HG02759 (cell line): ENCODE measurements at regions not wholly inside any gene's neighbourhood (a gene's known extent, or its start where the extent isn't known, plus 50 kb on each side); places are given as distances from the start of the nearest gene placed in this dataset.
A peak's percentile ranks its signal among the peaks of the same experiment; 100 is the strongest.

Source experiments
- ATAC-seq: cut with Tn5 transposase; IDR thresholded peaks from one replicate; pipeline ENCODE4 v1.9.1; 2021; ENCODE audit warnings: mild to moderate bottlenecking, moderate library complexity; ENCODE audit not compliant: unreplicated experiment

DNA sequence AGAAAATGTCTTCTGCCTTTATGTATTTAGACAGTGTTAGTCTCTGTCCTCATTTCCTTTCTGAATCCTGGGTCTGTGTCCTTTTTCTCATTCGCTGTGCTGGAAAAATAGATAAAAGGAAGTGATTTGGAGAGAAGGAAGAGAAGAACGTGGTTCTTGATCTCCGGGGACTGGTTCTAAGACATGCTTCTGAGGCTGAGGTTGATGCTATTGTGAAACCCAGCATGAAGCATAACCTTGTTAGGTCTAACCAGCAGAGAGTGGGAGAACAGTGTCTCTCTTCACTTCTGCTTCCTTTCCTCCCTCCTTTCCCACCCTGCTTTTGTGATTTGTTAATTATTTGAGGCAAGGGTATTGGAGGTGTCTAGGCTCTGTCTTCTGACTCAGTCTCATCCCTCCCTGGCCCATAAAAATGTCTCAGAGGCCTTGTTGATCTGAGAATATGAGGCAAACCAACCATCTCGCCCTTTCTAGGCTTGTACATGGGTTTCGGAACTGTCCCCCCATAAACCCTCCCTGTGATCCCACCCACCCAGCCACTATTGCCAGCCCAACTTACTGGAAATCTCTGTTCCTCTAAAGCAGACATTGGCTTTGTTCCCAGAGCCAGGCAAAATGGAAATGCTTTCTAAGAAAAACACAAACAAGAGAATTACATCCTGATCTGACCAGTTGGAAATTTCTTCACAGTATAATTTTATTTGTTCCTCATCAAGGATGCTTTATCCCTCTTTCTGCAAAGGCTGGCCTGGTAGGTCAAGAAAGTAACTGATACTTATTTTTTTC lies 360.6 kb upstream of the TNP1 start:
- ATAC-seq, result no peak

DNA sequence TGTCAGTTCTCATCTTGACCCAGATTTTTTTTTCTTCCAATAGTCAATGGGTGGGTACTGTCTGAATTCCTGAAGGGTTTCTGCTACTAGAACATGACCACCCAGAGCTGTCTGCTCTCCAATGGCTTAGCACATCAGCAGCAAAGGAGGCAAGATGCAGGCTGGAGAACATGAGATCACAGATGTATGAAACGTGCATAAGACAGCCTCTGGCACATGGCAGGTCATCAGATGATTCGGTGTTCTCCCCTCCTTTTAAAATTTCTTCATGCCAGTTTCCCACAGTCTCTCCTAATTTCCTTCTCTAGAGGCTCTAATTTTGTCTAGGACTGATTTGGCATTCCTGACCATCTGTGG lies 359.3 kb upstream of the TNP1 start:
- no peak for ATAC-seq

DNA sequence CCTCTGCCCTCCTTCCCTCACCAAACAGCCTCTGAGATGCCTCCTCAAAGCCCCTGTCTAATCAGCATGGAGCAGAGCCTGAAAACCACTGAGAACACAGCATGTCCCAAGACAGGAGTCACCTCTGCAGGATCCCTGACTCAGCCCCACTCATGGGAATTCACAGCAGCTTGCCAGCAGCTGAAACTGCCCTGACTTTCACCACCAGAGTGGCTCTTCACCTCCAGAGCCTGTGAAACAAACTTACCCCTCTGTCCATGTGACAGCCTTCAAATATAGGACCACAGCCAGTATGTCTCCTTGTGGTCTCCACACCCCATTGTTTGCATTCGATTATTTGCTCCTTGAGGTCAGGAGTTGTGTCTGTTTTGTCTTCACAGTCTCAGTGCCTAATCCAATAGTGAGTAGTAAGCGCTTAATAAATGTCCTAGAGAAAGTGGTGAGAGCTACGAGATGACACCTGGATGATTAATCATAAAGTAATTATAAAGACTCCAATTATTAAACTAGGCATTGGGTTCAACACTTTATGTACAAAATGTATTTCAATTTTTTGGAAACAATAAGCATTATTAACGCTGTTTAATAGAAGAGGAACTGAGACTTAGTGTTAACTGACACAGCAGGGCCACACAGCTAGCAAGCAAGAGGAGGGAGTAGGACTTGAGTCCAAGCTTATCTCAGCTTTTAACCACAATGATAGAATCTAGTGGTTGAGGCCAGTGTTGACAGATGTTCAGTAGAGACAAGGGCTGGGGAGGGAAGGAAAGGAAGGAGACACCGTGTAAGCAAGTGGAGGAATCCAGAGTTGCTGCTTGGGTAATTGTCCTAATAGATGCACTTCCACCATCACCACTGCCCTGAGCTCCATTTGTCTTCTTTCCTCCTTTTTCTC lies 358.7 kb upstream of the TNP1 start:
- peak; percentile 57 for ATAC-seq

DNA sequence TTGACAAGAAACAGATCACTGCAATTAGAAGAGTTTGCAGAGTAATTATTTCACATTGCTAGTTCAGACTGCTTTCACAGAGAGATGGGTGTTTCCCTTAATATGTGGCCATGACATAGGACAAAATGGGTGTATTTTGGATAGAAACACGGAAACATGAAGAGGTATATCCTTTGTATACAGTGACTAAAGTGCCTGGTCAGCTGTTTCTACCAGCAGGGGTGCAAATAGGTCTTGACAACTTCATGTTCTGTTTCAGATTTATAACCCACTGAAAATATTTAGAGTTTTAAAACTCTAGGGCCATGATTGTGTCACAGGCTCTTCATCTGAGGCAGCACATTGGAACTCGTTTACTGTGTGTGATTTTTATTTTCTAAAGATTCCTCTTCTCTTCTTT lies 357.1 kb upstream of the TNP1 start:
- no peak for ATAC-seq

DNA sequence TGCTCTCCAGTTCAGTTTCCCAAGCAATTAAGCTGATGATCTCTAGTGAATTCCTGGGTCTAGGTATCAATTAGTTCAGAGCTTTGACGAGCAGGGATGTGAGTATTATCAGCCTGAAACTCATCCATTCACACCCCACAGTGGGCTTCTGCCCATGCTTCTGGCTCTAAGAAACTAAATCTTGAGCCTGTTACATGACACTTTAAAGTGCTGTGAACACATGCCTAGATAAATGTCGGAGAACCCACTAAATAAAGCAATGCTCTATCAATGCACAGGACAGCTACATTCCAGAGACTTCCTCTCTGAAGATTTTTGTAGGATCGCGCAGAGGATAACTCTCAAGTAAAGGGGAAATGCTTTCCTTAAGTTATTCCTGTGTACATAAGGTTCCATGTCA lies 356.5 kb upstream of the TNP1 start:
- ATAC-seq, result no peak

DNA sequence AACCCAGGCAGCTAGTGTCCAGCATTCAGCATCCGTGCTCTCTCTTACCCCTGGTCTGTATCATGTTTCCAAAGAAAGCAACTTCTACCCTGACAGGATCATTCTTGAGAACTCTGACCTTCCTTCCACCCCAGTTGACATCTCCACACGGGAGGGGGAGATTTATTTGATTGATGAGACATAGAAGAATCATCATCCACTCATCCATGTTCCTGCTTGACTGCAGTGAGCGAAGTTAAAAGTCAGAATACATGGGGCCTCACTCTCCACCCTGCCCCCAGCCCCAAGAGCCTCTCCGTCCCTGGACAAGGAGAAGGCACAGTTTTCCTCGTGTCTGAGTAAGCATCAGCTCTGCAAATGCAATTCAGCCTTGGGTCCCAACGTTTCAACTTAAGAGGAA lies 356.0 kb upstream of the TNP1 start:
- ATAC-seq, result no peak

DNA sequence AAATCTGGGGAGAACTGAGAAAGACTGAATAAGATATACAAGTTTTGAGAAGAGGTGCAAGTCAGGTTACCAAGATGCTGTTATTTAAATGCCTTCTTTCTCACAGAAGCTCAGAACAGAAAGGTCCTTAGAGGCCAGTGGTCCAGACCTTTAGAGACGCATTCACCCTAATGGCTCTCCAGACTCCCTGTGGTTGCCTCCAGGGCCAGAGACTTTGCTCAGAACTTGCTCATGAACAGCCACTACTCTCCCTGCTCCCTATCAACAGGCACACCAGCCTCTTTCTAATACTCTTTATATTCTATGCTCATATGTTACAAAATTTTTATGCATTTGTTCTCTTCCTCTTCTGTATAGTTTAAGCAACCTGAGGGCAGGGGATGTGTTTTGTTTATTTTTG lies 349.0 kb upstream of the TNP1 start:
- no peak for ATAC-seq

DNA sequence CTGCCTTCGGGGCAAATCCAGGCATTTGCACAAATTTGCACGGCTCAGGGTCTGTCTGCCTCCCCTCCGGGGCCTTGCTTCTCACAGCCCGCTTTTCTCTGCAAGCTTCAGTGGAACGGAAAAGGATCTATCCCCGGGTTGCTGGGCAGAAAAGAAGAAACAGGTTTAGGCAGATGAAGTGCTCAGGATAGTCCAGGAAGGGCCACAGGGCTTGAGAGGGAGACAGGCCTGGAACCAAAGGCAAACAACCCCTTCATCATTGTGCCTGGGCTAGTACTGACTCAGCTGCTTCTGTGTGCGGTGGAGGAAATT lies 347.8 kb upstream of the TNP1 start:
- ATAC-seq, result no peak

DNA sequence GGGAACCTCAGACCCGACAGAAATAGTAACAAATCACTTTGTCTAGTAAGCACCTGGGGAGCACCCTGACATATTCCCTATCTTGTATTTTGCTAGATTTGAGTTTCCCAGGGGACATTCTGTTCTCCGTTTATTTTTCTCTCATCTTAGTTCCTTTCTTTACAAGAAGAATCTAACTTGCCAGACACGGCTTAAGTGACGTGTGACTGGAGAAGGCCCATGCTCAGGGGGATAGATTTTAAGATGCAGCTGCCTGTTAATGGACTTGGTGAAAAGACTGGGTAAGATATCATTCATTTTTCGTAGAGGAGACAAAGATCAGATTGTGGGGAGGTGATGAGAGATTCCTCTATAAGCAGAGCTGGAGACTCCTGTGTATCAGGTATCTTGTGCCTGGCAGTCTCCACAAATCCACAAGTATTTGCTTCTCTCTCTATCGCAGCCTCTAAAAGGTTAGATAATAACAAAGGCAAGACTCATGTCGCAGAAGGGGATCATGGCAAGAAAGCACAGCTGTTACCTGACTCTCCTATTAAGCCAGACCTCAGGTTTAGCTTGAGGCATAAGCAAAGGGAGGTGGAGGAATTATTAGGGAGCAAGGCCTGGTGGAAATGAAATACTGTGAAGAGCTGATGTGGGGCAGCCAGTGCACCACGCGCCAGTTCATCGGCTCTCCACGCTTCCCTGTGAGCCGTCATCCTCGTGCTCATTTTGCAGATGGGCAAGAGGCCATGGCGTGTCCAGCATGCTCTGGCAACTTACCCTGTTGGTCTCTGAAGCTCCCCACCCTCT lies 347.2 kb upstream of the TNP1 start:
- ATAC-seq, result no peak

DNA sequence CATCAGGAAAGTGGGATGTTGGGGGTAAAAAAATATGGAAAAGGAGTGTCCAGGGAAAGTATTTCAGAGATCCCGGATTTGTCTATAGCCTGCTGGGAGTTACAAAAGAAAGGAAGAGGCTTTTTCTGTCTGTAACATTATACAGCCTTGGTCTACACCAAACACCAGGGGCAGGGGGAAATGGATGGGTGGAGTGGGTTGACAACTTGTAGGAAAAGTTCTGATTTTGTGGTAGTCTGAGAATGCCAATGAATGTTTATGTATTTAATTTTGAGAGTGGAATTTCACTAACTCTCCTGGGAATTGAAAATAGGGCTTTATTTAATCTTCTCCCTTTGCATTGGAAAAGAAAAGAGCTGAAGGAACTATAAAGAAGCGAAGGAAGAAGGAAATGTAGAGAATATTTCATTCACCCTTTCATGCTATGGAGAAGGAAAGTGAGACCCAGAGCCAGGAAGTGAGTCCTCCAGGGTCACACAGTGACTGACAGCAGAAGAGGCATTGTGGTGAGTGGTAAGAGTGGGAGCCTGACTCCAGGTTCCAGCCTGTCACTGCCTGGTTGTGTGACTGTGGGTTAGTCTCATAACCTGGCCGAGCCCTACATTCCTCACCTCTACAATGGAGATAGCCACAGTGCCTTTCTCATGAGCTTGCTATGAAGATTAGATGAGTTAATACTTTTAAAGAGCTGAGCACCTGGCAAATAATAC lies 346.3 kb upstream of the TNP1 start:
- no peak for ATAC-seq

DNA sequence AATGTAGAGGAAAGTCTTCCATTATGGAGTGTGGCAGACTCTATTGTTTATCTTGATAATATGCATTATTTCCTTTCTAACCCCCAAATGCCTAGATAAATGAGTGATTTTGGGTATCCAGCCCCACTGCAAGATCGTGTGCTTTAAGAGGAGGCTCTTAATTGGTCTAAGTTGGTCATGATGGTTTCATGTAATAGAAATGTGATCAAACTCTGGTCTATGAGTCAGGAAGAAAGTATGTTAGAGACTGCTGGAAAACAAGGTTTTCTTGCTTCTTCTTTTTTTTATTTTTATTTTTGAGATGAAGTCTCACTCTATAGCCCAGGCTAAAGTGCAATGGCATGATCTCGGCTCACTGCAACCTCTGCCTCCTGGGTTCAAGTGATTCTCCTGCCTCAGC lies 344.5 kb upstream of the TNP1 start:
- ATAC-seq, result no peak

DNA sequence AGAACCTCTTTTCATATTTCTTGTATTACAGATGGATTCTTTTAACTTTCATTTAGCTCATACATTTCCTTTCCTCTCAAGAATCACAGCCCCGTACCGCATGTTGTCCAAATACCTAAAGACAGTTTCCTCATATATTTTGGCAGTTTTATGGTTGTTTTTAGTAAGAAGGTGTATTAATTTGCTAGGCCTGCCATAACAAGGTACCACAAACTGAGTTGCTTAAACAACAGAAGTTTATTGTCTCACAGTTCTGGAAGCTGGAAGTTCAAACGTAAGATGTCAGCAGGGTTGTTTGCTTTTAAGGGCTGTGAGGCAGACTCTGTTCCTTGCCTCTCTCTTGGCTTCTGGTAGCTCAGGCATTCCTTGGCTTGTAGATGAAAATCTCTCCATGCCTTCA lies 343.2 kb upstream of the TNP1 start:
- ATAC-seq, result no peak

DNA sequence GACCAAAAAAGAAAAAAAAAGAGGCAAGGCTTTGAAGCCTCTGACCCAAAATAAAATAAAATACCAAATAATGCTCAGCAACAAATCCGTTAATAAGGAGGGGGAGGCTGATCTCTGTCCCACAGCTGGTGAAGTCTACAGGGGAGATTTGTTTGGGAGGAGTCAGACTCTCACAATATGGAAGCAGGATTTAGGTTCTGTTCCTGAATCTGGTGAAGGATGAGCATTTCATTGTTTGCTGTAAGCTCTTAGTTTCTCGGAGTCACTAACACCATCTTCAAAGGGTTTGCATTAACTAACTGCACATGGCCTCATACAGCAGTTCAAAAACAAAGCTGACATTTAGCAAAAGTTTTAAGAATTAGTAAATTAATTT lies 339.4 kb upstream of the TNP1 start:
- ATAC-seq, result no peak

DNA sequence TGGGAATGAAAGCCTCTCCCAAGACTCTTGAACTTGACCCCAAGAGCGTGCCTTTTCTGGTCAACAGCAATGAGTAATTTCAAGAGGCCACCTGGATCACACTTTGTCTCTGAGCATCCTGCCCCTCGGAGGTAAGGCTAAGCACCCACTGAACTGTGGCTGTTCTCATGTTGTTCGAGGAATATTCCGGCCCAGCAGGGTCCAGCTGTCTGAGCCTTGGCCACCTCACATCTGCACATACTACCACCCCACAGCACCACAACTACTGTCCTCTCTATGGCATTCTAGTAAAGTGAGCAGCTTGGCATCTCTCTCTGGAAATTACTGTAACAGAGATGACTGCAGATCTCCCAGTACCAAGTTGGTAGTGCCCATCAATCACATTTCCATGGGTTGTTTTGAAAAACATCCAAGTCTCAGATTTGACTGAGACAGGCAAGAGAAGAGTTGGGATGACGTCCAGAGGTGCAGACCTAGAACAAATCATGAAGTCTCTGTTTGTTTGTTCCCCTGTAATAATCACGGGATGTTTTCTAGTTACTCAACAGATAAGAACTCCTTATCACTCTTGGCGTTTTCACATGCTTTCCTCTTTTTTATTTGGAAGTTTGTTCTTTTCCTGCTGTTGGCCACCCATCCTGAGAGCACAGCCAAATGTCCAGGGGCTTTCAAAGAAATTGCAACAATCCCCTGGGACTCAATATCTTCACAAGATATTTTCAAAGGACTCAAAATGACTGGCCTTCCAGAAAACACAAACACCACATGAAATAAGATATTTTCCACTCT lies 336.0 kb upstream of the TNP1 start:
- no peak for ATAC-seq

DNA sequence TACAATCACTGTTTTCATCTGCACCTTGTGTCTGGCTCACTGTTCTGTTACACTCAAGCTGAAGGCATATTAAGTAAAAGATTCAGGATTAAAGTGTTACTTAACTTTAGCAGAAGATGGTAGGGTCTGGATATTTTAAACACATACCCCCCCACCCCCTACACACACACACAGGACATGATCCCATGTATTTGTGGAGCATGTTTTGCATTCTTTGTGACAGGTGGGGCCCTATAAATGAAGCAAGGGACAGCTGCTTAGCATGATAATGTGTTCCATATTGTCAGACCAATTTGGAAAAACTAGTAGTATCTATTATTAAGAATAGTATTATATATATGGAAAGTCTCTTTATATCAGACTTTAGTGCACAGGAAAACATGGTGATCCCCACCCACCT lies 335.2 kb upstream of the TNP1 start:
- ATAC-seq, result no peak

DNA sequence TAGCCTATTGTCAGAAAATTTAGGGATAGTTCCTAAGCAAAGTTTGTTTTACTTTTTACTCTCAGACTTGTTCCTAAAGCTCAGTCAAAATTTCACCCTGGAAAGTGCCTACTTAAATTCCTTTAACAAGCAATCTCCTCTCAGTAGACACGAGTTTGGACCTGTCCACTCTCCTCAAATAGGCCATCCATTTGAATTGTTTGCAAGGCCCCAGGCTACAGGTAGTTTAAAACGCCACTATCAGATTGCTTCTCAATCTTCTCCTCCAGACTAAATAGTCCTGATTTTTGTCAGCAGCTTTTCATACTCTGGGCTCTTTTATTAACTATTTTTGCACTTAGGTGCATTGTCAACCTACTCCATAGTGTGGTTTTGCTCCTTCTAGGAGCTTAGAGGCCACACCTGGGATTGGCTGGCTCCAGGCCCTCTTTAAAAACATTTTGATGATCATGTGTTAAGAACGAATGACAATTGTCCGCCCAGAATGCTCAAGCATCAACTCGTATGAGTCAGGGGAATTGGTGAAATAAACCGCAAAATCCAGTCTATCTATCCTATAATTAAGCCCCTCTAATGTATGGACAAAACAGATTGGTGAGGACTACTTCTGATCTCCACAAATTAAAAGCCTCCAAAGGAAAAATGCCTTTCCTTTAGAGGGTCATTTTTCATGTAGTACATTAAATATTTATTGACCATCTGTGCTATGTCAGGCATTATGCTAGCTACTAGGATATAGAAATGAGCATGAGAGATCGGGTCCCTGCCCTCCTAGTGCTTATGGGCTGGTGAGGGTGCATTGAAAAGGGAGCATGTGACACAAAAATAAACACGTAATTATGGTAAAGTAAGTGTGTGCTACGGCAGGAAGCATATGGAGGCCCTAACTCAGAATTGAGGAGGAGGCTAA lies 333.8 kb upstream of the TNP1 start:
- no peak for ATAC-seq

DNA sequence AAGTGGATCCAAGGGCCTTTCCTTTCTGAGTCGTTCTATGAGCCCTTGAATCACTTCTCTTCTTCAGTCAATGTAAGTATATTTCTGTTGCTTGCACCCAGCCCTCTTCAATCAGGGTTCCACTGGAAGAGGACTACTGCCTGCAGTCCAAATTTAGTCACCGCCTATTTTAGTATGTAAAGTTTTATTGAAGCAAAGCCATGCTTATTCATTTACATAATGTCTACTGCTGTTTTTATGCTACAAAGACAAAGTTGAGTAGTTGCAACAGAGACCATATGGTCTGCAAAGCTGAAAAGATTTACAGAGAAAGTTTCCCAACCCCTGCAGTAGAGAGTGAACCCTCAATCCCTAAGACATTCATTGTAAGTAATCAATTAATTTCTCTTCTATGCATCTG lies 332.5 kb upstream of the TNP1 start:
- no peak for ATAC-seq

DNA sequence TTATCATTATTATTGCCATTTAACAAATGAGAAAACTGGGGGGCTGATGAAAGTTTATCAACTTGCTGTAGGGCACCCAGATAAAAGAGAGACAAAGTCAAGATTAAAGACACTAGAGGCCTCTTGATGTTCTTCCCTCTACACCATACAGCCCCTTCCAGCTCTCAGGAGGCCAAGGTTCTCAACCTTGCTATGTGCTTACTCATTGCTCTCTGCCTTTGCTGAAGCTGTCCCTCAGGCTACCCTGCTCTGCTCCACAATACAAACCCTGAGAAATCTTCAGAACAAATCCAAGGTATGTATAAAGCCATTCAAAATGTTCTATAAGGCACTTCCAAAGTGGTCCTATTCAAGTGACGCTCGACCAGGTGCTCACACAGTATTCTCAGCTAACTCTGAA lies 329.9 kb upstream of the TNP1 start:
- no peak for ATAC-seq

DNA sequence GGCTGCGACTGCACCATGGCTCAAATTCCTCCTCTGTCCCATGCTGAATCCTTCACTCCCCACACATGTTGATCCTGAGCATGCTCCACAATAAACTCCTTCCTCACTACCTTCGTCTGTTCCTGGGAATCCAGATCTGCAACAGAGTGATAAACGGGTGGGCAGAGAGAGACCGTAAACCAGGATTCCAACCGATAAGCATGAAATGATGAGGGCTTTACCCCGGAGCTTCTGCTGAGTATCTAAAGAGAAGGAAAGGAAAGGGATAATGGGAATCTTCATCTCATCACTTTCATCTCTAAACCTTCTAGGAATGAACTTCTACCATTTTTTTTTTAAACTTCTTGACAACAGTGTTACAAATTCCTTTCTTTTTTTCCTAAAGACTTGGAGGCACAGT lies 329.3 kb upstream of the TNP1 start:
- no peak for ATAC-seq
